OCI-LY7 (cell line): ENCODE measurements at regions not wholly inside any gene's neighbourhood (a gene's known extent, or its start where the extent isn't known, plus 50 kb on each side); places are given as distances from the start of the nearest gene placed in this dataset.
"Not testable (repeated sequence)": the region's sequence is repeated elsewhere in the genome, so short reads cannot be mapped to it uniquely, and the experiment has no call there.

Experiments
- BruUV-seq: library from RNA; stranded (reverse); fragments of 400-500 nt; replicated peaks from 2 replicates; lab custom pipeline; 2021; lab: Mats Ljungman, UMichigan
- CTCF ChIA-PET: fragments of 300-600 bp; sonication (Branson Sonifier 250); formaldehyde crosslinking; loops from one replicate; lab custom pipeline; 2022; ENCODE audit warnings: antibody characterized with exemption; ENCODE audit not compliant: unreplicated experiment; lab: Charles Lee
- POLR2A ChIA-PET: fragments of 300-600 bp; sonication (Branson Sonifier 250); formaldehyde crosslinking; loops from one replicate; lab custom pipeline; 2022; ENCODE audit warnings: antibody characterized with exemption; lab: Charles Lee
- DNase-seq: peaks from one replicate; pipeline ENCODE4 v3.0.0-alpha.2; 2015; ENCODE audit warnings: low spot score
- H2AFZ ChIP-seq: fragments of 200-600 bp; sonication (generic), shearing (Covaris generic); 2 replicates; pipeline ENCODE4 v1.6.1; 2014; ENCODE audit warnings: mild to moderate bottlenecking, antibody characterized with exemption, low read length, moderate library complexity
- H3K27ac ChIP-seq: fragments of 200-600 bp; sonication (generic); 2 replicates; pipeline ENCODE4 v1.5.1; 2014; ENCODE audit warnings: mixed run types, low read depth, mild to moderate bottlenecking, moderate library complexity, low read length, inconsistent platforms; ENCODE audit not compliant: poor library complexity, severe bottlenecking
- H3K36me3 ChIP-seq: fragments of 200-600 bp; sonication (generic); 2 replicates; pipeline ENCODE4 v1.6.1; 2014; ENCODE audit warnings: mild to moderate bottlenecking, antibody characterized with exemption, low read length, moderate library complexity, mixed read lengths; ENCODE audit not compliant: insufficient read depth
- H3K4me1 ChIP-seq: fragments of 200-600 bp; sonication (generic); 2 replicates; pipeline ENCODE4 v1.5.1; 2014; ENCODE audit warnings: mild to moderate bottlenecking, low read length; ENCODE audit not compliant: insufficient read depth, poor library complexity, severe bottlenecking
- H3K4me2 ChIP-seq: fragments of 200-600 bp; sonication (generic); 2 replicates; pipeline ENCODE4 v1.6.1; 2014; ENCODE audit warnings: mild to moderate bottlenecking, low read length
- H3K4me3 ChIP-seq: fragments of 200-600 bp; sonication (generic); 2 replicates; pipeline ENCODE4 v1.5.1; 2014; ENCODE audit warnings: mild to moderate bottlenecking, low read depth, low read length; ENCODE audit not compliant: poor library complexity, severe bottlenecking
- H3K79me2 ChIP-seq: fragments of 200-600 bp; sonication (generic); 2 replicates; pipeline ENCODE4 v1.6.1; 2016; ENCODE audit warnings: low read depth, mild to moderate bottlenecking, low read length, moderate library complexity, mixed read lengths; ENCODE audit not compliant: insufficient read depth
- H3K9me2 ChIP-seq: fragments of 200-600 bp; sonication (generic); 2 replicates; pipeline ENCODE4 v1.6.1; 2016; ENCODE audit warnings: mild to moderate bottlenecking, low read length, mixed read lengths; ENCODE audit not compliant: insufficient read depth
- H3K9me3 ChIP-seq: fragments of 200-600 bp; sonication (generic); 2 replicates; pipeline ENCODE4 v1.6.1; 2014; ENCODE audit warnings: mild to moderate bottlenecking, mixed run types, low read length, mixed read lengths
- H4K20me1 ChIP-seq: fragments of 200-600 bp; sonication (generic); 2 replicates; pipeline ENCODE4 v1.6.1; 2014; ENCODE audit warnings: mild to moderate bottlenecking, antibody characterized with exemption, low read length, moderate library complexity, mixed read lengths; ENCODE audit not compliant: insufficient read depth
- CTCF ChIP-seq: fragments of 200-600 bp; sonication (generic); conservative IDR thresholded peaks from 2 replicates; pipeline ENCODE4 v1.5.1; 2014; ENCODE audit warnings: mild to moderate bottlenecking, antibody characterized with exemption, low read length, moderate library complexity, mixed read lengths
- EZH2phosphoT487 ChIP-seq: fragments of 200-600 bp; sonication (generic); IDR thresholded peaks from 2 replicates; pipeline ENCODE4 v1.6.1; 2018; ENCODE audit warnings: low read depth, borderline replicate concordance, mild to moderate bottlenecking, mixed run types, antibody characterized with exemption, low read length, moderate library complexity, mixed read lengths
- intact Hi-C: fragments of 100-400 bp; cut with micrococcal nuclease; formaldehyde crosslinking; loops from one replicate; pipeline ENCODE4 v1.10.0; 2022; ENCODE audit not compliant: unreplicated experiment

- H3K4me2 ChIP-seq, H2AFZ ChIP-seq, POLR2A ChIA-PET, H3K9me3 ChIP-seq, H4K20me1 ChIP-seq, CTCF ChIA-PET, H3K4me1 ChIP-seq, H3K27ac ChIP-seq, DNase-seq, intact Hi-C loops, H3K9me2 ChIP-seq, H3K4me3 ChIP-seq, BruUV-seq, H3K36me3 ChIP-seq, H3K79me2 ChIP-seq: not testable (repeated sequence)
Measured at GRCh38 chr20:30164389-30164788, 1093.1 kb upstream of the DEFB115 start.

GRCh38 chr20:30167540-30167939 is 1089.9 kb upstream of the DEFB115 start:
- Histone ChIP-seq H3K36me3 (no peaks in the 10 kb centered on the region), H3K4me3 (no peak overlapping the region), H3K79me2 (no peaks in the 10 kb centered on the region), H4K20me1 (no peaks in the 10 kb centered on the region), H2AFZ (no peak overlapping the region), H3K4me2 (no peak overlapping the region), H3K9me3 (no peaks in the 10 kb centered on the region), H3K4me1 (no peaks in the 10 kb centered on the region), H3K9me2 (no peaks in the 10 kb centered on the region), H3K27ac (no peak overlapping the region)
- TF ChIP-seq EZH2phosphoT487 (no peak), CTCF (no peak)
- ChIA-PET POLR2A (no interaction called here), CTCF (no interaction called here)
- intact Hi-C loops, result no loop called here
- no TSS peak for BruUV-seq
- DNase-seq, result no peak

GRCh38 chr20:30168025-30168799 is 1089.3 kb upstream of the DEFB115 start:
- Histone ChIP-seq H3K36me3 (no peaks in the 10 kb centered on the region), H2AFZ (no peak overlapping the region), H4K20me1 (no peaks in the 10 kb centered on the region), H3K4me3 (no peak overlapping the region), H3K4me1 (no peaks in the 10 kb centered on the region), H3K9me3 (no peaks in the 10 kb centered on the region), H3K79me2 (no peaks in the 10 kb centered on the region), H3K9me2 (no peaks in the 10 kb centered on the region), H3K4me2 (no peak overlapping the region), H3K27ac (no peak overlapping the region)
- intact Hi-C loops, result no loop called here
- ChIA-PET CTCF (no interaction called here), POLR2A (no interaction called here)
- DNase-seq, result no peak
- TF ChIP-seq CTCF, result no peak
- BruUV-seq, result no TSS peak
